ENCODE measurements at regions not wholly inside any gene's neighbourhood (a gene's known extent, or its start where the extent isn't known, plus 50 kb on each side); places are given as distances from the start of the nearest gene placed in this dataset.

DNA sequence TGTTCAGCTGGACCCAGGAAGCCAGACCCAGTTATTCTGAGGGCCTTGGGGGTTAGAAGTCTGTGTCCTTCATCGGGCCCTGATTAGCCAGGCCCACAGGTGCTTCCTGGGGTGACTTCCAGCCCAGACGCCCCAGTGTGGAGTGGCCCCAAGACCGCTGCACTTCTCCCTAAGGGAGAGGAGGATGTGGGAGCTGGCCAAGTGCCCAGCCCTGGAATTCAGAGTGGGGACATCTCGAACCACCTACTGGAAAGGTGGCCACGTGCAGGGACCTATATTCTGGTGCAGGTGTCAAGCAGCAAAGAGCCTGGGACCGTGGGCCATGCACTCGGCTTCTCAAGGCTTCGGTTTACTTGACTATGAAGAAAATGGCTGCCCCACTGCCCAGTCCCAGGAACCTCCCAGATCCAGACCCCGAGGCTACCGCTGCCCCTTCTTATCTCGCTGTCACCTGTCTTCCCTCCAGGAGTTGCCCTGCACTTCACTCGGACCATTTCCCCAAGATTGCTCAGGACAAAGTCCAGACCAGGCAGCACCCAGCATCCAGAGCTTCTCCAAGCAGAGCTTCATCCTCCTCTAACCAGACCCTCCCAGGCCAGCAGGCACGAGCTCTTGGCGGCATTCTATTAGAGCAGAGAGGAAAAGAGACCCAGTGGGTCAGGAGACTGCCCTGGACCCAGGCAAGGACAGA lies 142.8 kb upstream of the ID2 start:
- DNase-seq, result no peak

DNA sequence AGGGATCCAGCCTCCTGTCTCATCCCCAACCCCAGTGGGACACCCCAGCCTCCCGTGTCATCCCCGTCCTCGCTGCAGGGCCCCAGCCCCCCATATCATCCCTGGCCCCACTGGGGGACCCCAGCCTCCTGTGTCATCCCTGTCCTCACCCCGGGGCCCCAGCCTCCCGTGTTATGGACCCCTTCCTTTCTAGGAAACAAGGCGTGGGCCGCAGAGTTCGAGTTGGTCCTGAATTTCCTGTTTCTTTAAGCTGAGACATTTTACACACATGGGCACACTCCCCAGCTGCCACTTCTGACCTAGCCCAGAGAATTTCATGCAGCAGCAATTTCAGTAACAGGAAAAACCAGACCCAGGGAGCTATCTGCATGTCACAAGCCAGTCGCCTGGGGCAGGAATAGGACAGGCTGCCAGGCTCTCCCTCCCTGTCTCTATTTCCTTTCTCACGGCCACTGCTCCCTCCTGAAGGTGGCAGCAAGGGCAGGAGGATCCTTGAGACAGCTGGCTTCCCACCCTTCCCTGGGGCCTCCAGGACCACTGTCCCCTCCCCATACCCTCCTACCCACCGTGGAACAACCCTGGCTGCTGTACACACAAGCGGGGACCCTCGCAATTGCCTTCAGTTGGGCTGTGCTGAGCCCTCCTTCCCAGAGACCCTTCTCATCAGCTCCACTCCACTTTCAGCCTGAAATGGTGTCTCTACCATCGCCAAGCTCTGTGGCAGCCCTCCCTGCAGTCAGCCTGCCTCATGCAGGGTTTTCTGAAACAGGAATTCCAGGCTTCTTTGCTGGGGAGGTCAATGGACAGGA lies 141.9 kb upstream of the ID2 start:
- DNase-seq, result peak in 1 of 5 donors; percentile 3

DNA sequence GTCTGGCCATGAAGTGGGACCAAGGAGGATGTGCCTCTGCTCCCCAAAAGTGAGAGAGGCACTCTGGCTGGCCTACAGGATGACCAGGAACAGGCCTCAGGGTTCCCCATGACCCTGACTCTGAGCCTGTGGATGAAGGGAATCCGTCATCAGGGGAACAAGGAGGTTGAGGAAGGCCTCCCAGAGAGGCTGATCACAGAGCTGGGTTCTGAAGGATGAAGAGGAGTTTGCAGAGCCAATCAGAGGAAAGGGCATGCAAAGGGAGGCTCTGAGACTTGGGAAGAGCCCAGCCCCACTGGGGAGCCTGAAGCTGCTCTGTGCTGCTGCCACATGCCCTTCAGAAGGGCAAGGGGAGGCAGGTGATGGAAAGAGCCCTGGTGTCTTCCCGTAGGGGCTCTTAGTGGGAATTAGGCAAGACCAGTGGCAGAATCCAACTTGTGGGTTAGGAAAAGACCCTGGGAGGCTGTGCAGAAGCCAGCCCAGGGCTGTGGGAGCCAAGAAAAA lies 141.3 kb upstream of the ID2 start:
- DNase-seq, result no peak

DNA sequence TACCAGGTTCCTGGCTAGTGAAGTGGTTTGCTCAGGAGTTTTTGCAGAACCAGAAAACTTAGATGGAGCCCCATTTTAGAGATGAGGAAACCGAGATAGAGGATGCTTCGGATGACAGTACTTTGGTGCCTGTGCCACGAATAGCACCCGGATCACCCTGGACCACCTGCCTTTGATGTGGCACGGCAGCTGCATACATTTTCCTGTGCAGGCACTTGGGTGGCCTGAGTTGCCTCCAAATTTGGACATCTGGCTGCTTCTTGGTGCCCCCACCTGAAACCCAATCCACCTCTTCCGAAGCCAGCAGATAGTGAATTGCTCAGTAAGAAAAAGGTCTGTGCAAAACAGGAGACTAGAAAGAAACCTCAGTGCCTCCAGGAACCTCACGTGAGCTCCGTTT lies 140.6 kb upstream of the ID2 start:
- peak in 1 of 5 donors; percentile 65 for DNase-seq

DNA sequence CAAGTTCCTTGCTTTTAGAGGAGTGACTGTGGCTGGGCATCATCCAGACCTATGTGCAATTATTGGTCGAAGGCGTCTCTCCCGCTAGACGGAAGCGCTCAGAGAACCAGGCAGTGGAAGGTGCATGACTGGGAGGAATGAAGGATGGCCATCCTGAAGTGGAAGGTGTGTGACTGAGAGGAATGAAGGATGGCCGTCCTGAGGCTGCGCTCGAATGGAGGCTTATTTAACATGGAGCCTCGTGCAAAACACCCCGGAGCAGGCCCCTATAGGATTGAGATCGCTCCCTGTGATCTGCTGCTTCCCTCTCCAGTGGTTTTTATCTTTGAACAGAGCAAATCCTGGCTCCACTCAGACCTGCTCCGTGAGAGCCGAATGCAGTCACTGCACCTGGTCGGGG lies 140.2 kb upstream of the ID2 start:
- DNase-seq, result no peak

DNA sequence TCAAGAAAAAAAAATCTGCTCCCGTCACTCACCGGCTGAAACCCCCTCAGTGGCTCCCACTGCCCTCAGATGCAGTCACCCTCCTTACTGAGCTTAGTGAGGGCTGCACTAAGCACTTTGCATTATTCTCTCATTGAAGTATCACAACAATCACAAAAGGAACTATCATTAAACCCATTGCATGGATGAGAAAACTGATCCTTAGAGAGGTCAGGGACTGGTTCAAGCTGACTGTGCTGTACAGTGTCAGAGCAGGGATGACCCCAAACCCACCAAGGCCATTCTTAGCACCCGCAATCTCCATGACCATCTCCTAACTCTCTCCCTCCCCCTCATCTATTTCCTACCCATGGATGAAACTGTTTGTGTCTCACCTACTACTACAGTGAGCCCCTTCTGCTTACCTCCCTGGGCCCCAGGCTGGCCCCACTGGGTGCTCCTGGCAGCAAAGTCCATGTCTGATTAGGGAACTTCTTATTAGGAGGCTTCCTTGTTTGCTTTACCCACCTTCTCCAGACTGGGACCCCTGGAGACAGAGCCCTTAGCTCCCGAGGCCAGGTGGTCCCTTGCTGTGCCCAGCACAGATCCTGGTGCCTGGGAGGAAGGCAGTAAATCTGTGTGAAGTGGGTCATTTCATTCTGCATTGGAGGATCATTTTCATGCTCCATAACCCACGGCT lies 139.3 kb upstream of the ID2 start:
- no peak for DNase-seq

DNA sequence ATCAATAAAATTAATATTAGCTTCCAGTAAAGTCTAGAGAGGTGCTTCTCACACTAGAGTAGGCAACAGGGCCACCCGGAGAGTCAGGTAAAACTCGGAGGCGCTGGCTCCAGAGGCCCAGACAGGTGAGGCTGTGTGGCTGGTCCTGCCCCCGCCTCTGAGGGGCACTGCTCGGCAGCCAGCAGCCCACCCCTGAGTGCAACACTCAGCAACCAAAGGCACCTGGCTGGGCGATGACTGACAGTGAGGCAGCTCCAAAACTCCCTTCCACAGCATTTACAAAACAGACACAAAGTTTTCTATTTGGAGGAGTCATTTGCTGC lies 138.8 kb upstream of the ID2 start:
- DNase-seq, result no peak

DNA sequence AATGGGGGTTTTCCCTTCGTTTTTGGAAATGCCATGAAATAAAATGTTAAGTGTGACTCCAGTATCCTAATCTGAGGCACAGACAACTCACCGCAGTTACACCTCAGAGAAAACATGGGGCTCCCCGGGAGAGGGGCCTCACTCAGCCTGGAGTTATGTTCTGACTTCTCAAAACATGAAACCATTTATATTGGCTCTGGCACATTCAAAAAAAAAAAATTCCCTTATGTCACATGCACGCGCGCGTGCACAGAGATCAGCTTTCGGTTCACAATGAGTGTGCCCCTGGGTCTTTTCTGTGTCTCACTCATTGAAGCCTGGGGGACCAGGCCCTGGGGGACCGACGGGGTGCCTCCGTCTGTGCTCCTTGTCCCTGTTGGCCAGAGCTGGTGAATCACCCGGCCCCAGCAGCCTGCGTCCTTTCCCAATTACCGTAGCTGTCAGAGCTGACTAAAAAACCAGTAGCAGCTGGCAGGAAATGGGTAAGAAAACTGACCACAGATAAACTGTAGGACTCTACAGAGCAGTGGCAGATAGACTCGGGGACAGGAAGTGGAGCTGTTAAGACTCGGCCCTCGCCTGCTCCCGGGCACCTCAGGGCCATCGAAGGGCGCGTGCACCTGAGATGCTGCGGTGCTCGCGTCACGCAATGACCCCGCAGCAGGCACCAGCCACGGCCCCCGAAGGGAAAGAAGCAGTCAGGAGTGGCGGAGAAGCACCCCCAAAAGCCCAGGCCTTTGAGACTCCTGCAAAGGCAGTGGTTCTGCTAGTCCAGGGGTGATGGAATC lies 138.3 kb upstream of the ID2 start:
- peak in 3 of 5 donors; percentile 6 to 95 (median 23) for DNase-seq

DNA sequence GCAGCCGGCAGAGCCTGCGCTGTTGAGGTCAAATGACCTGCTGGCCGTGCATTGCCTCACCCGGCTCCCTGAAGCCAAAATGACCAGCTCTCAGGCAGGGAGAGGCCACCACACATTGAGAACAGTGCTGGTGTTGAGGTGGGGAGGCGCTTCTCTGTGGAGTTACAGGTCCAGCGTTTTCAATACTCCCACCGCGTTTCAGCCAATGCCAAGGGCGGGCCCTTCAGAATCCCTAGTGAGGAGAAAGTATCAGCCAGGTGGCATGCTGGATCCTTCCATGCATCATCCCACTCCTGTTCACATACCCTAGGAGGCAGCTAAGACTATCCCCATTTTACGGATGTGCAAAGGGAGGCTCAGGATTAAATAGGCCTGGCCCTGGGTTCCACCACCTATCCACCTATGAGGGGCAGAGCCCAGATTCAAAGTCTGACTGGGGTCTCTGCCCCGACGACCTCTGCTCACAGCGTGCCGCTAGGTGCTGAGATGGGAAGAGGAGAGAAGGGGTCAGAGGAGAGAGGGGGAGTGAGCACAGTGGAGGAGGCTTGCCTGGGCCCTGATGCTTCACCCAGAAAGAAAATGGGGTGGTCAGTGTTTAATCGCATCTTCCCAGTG lies 137.6 kb upstream of the ID2 start:
- DNase-seq, result no peak

DNA sequence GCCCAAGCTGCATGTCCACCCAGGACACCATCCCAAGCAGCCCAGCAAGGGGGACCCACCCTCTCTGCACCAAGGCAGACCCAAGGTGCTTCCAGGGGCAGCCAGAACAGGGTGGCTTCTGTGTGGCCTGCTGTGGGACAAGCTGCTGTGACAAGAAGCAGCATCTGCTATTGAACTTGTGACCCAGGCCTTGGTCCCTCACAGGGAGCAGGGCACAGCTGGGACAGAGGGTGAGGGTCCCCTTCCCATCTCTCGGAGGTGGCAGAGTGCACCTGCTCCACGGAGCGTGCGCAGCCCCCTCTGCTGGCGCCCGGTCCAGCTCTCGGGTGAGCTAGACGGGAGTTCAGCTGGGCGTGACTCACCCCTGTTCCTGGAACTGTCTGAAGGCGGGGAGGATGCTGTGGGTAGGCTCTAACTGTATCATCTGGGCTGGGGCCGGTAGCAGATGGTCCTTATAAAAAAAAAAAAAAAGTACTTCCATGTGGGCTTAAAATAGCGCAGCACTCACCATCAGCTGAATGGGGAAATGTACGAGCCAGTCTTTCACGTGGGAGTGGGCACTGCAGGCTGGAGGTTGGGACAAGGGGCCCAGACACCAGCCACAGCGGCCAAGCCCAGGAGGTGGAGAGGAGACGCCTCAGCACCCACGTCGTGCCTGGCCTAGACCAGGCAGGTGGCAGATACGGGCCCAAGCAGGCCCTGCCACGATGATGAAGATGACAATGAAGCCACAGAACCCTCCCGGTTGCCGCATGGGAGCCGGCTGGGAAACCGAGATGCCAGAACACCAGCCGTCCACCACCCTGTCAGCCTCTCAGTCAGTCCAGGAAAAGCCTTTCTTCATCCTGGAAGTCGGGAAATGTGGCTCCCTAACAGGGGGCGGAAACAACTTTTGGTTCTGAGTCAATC lies 136.8 kb upstream of the ID2 start:
- peak; percentile 51 to 97 (median 66) for DNase-seq

DNA sequence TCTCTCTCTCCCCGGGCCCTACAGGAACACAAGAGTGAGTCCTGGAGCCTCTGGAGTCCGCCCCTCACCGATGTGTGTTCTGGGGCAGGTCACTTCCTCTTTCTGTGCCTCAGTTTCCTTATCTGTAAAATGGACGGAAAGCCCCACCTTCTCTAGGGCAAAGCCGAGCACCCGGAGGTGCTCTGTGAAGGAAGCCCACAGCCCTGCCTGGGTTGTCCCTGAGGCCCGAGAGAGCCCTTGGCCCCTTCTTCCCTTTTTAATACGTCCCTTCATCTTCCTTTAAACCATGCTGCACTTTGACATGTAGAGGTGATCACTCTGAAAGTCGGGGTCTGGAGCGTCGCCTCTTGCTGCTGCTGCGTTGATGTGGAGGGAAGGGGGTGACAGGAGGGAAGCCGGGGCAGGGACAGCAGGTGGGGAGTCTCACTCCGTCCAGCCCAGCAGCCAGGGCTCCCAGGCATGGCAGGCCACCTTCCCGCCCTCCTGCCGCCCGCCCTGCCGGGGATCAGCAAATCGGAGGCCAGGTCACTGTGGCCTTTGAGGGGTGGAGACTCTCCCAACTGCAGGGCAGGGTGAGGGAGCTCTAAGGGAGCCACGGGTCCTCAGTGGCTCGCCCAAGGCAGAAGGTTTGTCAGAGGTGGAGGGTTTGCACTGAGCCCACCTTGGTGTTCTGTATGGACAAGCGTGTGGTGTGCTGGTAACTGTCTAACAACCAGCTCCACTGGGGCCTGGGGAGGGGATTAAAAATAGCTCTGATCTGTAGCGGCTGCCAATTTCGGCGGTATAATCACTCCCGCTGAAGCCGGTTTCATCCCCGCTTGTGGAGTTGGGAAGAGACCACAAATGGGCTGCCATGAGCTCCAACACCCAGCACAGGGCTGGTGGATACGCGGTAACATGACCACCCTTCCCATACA lies 135.9 kb upstream of the ID2 start:
- no peak for DNase-seq

DNA sequence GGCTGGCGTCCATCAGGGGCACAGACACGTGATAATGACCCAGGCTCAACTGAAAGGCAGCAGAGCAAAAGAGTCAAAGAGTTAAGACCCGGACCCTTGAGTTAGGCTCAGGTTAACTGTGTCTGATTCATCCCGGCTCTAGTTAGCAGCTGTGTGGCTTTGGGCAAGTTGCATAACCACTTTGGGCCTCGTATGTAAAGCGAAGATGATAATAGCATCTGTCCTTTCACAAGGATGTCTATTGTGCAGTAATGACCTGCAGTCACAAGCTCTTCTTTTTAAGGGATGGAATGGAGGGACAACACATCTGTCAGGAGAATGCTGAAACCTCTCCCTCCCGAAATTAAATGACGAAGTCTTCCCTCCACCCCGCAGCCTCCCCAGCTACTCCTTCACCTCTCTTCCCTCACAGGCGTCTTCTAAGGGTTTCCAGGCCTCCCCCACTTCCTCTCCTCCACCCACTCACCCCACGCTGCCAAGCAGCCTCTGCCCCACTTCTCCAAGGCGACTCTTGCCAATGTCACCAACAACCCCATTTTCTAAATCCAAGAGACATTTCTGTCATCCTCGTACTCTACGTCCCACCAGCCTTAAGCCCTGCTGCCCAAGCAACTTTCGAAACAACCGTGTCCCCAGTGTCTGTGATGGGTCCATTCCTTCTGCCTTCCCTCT lies 135.1 kb upstream of the ID2 start:
- no peak for DNase-seq

DNA sequence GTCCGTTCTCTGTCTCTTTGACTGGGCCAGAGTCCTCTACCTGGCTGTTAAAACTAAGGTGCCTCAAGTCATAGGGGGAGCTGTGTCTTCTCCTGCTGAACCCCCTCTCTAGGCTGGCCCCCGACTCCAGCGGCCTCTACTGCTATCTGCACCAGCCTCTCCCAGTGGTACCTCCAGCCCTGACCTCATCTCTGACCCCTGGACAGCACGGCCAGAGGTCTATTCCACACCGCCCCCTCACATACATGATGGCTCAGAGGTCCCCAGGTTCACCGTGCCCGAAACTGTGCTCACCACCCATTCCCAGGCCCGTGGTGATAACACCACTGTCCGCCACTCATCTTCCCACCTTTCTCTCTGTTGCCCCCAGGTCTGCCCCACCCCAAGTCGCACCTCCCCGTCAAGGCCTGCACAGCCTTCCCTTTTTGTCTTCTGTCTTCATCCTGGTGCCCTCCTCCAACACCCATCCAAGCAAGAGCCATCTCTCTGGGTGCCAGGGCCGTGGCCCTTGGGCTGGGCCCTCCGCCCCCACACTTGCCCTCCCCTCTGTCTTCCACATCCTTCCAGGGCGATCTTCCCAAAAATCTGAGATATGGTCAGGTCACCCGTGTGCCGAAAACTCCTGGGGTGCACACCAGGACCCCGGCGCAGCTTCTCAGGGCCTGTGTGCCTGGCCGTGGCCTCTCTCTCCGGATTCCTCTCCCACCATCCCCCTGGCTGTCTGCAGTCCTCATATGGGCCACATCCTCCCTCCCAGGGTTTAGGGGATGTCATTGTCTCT lies 134.4 kb upstream of the ID2 start:
- peak in 1 of 5 donors; percentile 5 for DNase-seq

DNA sequence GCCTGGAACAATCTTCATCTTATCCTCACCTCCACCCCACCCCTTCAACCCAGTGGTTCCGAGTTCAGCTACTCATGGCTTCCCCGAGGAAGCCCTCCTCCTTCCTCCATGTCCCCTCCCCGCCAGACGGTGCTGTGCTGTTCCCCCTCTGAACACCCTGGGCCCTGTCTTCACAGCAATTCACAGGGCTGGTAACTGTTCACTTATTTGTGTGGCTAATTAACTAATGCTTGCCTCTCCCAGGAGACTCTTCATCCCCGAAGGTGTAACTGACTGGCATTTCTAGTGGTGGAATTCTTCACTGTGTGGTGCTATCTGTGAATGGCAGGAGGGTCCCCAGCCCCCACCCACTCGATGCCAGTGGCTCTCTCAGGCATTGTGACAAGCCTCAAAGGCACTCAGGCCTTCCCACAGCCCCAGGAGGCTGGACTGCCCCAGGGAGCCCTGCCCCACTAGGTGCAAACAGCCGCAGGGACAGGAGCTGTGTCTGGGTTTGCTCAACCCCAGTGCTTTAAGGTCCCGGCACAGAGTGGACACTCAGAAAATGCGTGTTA lies 133.7 kb upstream of the ID2 start:
- no peak for DNase-seq

DNA sequence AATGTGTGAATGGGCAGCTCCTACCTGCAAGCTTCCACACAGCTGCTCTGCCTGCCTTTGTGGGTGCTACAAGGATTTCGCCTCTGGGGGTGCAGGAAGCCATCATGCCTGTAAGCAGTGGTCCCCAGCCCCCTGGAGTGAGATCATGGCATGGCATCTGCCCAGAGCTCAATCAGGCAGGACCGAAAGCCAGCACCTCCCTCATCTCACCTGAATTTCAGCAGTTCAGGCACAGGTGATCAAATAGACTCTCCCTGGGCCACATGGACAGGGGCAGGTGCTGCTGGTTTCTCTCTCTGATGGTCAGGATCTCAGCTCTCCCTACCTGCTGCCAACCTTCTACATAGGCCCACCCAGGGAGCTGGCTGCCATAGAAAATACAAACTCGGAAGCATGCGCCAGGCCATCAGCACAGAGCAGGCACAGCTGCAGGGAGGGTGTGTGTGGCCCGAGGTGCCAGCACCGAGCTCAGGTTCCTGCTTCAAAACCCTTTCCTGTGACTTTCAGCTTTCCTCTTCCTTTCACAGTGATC lies 133.2 kb upstream of the ID2 start:
- peak in 1 of 5 donors; percentile 8 for DNase-seq

DNA sequence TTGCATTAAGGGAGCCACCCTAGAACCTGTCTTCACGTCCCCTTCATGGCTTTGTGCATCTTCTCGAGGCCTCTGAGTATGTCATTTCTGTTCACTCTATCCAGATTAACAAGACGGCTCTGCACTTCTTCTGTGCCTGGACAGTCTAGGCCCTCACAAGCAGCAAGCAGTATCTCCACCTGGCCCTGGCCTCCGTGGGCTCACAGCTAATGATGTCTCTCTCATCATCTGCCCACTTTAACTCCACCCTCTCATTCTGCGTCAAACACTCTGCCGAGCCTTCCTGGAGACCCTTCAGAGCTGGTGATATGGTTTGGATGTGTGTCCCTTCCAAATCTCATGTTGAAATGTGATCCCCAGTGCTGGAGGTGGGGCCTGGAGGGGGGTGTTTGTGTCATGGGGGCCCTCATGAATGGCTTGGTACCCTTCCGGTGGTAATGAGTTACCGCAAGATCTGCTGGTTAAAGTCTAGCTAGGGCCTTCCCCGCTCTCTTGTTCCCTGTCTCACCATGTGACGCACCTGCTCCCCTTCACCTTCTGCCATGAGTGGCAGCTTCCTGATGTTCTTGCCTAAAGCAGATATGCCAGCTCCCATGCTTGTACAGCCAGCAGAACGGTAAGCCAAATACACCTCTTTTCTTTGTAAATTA lies 132.5 kb upstream of the ID2 start:
- no peak for DNase-seq

DNA sequence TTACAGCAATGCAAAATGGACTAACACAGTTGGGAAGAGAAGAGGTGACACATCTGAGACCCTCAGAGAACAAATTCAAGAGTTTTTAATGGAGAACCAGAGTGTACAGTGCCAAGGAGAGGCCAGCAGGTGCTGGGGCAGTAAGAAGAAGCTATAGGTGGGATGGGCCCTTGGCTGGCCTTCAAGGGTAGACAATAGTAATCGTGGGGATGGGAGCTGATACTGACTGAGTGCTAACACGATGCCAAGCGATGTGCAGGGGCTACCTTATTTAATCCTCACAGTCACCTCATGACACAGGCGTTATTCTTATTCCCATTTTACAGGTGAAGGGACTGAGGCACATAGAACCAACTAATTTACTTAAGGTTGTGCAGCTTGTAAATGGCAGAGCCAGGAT lies 131.9 kb upstream of the ID2 start:
- no peak for DNase-seq

DNA sequence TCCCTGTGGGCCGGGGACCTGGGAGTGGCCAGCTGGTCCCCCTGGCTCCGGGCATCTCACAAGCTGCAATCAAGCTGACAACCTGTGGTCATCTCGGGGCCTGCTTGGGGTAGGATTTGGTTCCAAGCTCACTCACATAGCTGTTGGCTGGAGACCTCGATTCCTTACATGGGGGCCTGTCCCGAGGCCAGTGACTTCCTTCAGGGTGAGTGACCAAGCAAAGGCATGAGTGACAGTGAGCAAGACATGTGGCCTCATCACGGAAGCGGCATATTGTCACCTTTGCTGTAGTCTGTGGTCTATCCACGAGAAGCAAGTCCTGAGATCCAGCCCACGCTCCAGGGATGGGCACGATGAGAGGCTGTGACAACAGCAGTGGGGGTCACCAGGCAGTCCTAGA lies 131.4 kb upstream of the ID2 start:
- peak in 1 of 5 donors; percentile 8 for DNase-seq
